Keratinocyte (primary cell): ENCODE measurements at regions not wholly inside any gene's neighbourhood (a gene's known extent, or its start where the extent isn't known, plus 50 kb on each side); places are given as distances from the start of the nearest gene placed in this dataset.

Experiments used
- DNase-seq: peaks from one replicate; pipeline ENCODE4 v3.0.0-alpha.2; 2011; ENCODE audit warnings: low read depth, missing footprints, low spot score
- FAIRE-seq: peaks from 2 replicates; lab custom pipeline; 2011; peaks lifted over from hg19 to GRCh38; lab: Jason Lieb, UNC
- H2AFZ ChIP-seq: 2 replicates; pipeline ENCODE4 v1.6.0; 2012; ENCODE audit warnings: low read length, control low read depth, inconsistent platforms; ENCODE audit not compliant: control insufficient read depth
- H3K27ac ChIP-seq: 2 replicates; pipeline ENCODE4 v1.5.1; 2011; ENCODE audit warnings: low read length; ENCODE audit not compliant: control insufficient read depth, insufficient read depth
- H3K27me3 ChIP-seq: 3 replicates; pipeline ENCODE4 v1.6.0; 2011; ENCODE audit warnings: low read length; ENCODE audit not compliant: control insufficient read depth, insufficient read depth; ENCODE audit errors: extremely low read depth
- H3K36me3 ChIP-seq, 2 experiments: 2 replicates in 1 of 2; 3 replicates in 1 of 2; pipeline ENCODE4 v1.5.1; 2011; ENCODE audit warnings: low read length in 2 of 2, mild to moderate bottlenecking in 1 of 2; ENCODE audit not compliant: control insufficient read depth in 2 of 2, insufficient read depth in 2 of 2; ENCODE audit errors: extremely low read depth in 1 of 2
- H3K4me1 ChIP-seq: 3 replicates; pipeline ENCODE4 v1.5.1; 2011; ENCODE audit warnings: low read length; ENCODE audit not compliant: control insufficient read depth, insufficient read depth; ENCODE audit errors: extremely low read depth
- H3K4me2 ChIP-seq: 3 replicates; pipeline ENCODE4 v1.6.0; 2011; ENCODE audit warnings: low read depth, low read length; ENCODE audit not compliant: control insufficient read depth, insufficient read depth; ENCODE audit errors: extremely low read depth
- H3K4me3 ChIP-seq, 3 experiments: fragments of 200-600 bp in 1 of 3; sonication (generic) in 1 of 3; 2 replicates in 2 of 3; 3 replicates in 1 of 3; pipeline ENCODE4 v1.5.1; 2011 to 2016; ENCODE audit warnings: low read length in 3 of 3, mild to moderate bottlenecking in 3 of 3, control low read depth in 2 of 3, inconsistent platforms in 1 of 3, low read depth in 1 of 3, mixed read lengths in 1 of 3, mixed run types in 1 of 3, moderate library complexity in 1 of 3; ENCODE audit not compliant: control insufficient read depth in 2 of 3, insufficient read depth in 2 of 3; ENCODE audit errors: extremely low read depth in 1 of 3
- H3K79me2 ChIP-seq: 2 replicates; pipeline ENCODE4 v1.6.0; 2012; ENCODE audit warnings: low read length; ENCODE audit not compliant: control insufficient read depth, insufficient read depth
- H3K9ac ChIP-seq: 3 replicates; pipeline ENCODE4 v1.6.0; 2011; ENCODE audit warnings: low read length; ENCODE audit not compliant: control insufficient read depth, insufficient read depth; ENCODE audit errors: extremely low read depth
- H3K9me1 ChIP-seq: 3 replicates; pipeline ENCODE4 v1.6.0; 2011; ENCODE audit warnings: low read length; ENCODE audit not compliant: control insufficient read depth, insufficient read depth; ENCODE audit errors: extremely low read depth
- H3K9me3 ChIP-seq: 2 replicates; pipeline ENCODE4 v1.5.1; 2012; ENCODE audit warnings: low read depth, low read length; ENCODE audit not compliant: control insufficient read depth
- H4K20me1 ChIP-seq: 3 replicates; pipeline ENCODE4 v1.6.0; 2011; ENCODE audit warnings: low read length; ENCODE audit not compliant: control insufficient read depth, insufficient read depth; ENCODE audit errors: extremely low read depth
- EZH2 ChIP-seq: IDR thresholded peaks from one replicate; pipeline ENCODE4 v1.6.1; 2012; ENCODE audit warnings: inconsistent platforms, mild to moderate bottlenecking, low read length, moderate library complexity
- dilution Hi-C: fragments of 300-500 bp; cut with MboI; formaldehyde crosslinking; loops from one replicate; pipeline ENCODE4 v1.7.0; 2020; ENCODE audit warnings: low sequenced_read_pairs; ENCODE audit not compliant: extremely low pct_ligation_motif_present
- TF ChIP-seq, protein P1 (sequence below), 3 experiments: IDR thresholded peaks in 1 of 3; conservative IDR thresholded peaks in 1 of 3; optimal IDR thresholded peaks in 1 of 3; 2 replicates in 2 of 3; 3 replicates in 1 of 3; pipeline versions ENCODE3 to v1.5.1; 2011; ENCODE audit warnings: low read length in 3 of 3, mild to moderate bottlenecking in 3 of 3, moderate library complexity in 2 of 3, control low read depth in 1 of 3, inconsistent platforms in 1 of 3; ENCODE audit not compliant: insufficient read depth in 2 of 3; ENCODE audit errors: extremely low read depth in 1 of 3

DNA sequence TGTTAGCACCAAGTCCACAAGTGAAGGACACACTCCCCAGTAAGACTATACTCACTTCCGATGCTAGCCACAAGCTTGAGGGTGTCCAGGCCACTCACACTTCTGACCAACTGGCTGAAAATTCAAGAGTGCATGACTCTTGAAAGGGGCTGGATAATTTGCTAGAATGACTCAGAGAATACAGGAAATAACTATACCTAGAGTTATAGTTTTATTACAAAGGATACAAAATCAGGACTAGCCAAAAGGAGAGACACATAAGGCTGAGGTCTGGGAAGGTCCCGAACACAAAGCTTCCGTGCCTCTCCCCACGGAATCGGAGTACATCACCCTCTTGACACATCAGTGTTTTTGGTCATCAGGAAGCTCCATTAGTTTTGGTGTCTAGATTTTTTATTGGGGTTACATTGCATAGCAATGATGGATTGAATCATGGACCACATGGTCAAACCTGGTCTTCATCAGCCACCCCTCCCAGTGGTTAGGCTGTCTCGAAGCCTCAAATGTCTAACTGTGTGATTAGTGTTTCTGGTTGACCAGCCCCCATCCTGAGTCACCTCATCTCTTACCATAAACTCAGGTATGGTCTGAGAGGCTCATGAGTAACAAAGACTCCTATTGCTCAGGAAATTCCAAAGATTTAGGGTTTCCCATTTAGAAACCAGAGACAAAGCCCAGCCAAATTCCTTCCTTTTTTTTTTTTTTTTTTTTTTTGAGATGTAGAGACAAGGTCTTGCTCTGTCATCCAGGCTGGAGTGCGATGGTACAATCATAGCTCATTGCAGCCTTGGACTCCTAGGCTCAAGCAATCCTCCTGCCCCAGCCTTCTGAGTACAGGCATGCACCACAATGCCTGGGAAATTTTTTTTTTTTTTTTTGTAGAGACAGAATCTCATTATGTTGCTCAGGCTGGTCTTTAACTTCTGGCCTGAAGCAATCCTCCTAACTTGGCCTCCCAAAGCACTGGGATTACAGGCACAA, 472.0 kb upstream of the TBX3 start:
- no peaks in the 10 kb centered on the region for H3K9me3 ChIP-seq
- TF ChIP-seq EZH2, result no peak
- TF ChIP-seq, protein P1, sequence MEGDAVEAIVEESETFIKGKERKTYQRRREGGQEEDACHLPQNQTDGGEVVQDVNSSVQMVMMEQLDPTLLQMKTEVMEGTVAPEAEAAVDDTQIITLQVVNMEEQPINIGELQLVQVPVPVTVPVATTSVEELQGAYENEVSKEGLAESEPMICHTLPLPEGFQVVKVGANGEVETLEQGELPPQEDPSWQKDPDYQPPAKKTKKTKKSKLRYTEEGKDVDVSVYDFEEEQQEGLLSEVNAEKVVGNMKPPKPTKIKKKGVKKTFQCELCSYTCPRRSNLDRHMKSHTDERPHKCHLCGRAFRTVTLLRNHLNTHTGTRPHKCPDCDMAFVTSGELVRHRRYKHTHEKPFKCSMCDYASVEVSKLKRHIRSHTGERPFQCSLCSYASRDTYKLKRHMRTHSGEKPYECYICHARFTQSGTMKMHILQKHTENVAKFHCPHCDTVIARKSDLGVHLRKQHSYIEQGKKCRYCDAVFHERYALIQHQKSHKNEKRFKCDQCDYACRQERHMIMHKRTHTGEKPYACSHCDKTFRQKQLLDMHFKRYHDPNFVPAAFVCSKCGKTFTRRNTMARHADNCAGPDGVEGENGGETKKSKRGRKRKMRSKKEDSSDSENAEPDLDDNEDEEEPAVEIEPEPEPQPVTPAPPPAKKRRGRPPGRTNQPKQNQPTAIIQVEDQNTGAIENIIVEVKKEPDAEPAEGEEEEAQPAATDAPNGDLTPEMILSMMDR (optimal IDR thresholded peaks at IDR 0.05 in 1 of 3, IDR thresholded peaks at IDR 0.05 in 1 of 3, conservative IDR thresholded peaks at IDR 0.05 in 1 of 3; ENCODE audit: extremely low read depth in 1 of 3, insufficient read depth in 2 of 3, low read length in 3 of 3), result peak in 1 of 3 experiments; percentile 11
- dilution Hi-C loops, result no loop called here
- FAIRE-seq (peak; percentile 93), DNase-seq (peak; percentile 99)
- no peaks in the 10 kb centered on the region for H3K27me3 ChIP-seq
- peak overlapping the region; percentile 69 for H2AFZ ChIP-seq
- H3K27ac ChIP-seq, result peak overlapping the region; percentile 91
- peak overlapping the region; percentile 58 for H3K4me2 ChIP-seq
- H3K9ac ChIP-seq, result peak overlapping the region; percentile 52
- H3K79me2 ChIP-seq, result no peaks in the 10 kb centered on the region
- H3K9me1 ChIP-seq, result no peaks in the 10 kb centered on the region
- H3K4me1 ChIP-seq, result peaks cover 30% of the 10 kb centered on the region
- no peaks in the 10 kb centered on the region for H3K36me3 ChIP-seq
- no peak overlapping the region for H3K4me3 ChIP-seq
- H4K20me1 ChIP-seq, result no peaks in the 10 kb centered on the region

DNA sequence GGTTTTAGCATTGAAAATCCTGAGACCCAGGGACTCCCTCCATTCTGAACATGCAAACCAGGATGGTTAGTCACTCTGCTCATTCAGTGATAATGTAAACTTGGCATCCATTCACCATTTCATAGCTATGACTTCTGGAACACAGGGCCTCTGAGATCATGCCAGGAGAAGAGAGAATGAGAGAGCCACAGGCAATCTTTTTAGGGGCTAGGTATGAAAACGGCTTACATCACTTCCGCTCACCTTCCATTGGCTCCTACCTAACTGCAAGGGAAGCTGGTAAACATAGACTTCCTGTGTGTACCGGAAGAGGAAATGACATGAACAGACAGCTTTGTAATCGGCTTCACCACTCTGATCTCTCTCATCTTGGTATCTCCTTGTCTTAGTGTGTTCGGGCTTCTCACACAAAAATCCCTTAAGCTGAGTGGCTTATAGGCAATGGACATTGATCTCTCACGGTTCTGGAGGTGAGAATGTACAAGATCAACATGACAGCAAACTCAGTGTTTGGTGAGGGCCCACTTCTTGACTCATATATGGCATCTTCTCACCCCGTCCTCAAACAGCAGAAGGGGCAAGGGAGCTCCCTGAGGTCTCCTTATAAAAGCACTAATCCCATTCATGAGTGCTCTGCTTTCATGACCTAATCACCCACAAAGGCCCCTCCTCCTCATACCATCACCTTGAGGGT, 465.9 kb upstream of the TBX3 start:
- H3K79me2 ChIP-seq, result no peaks in the 10 kb centered on the region
- H3K9ac ChIP-seq, result no peak overlapping the region
- H3K9me3 ChIP-seq, result peaks cover 4% of the 10 kb centered on the region
- H3K4me1 ChIP-seq, result peaks cover 22% of the 10 kb centered on the region
- H3K4me2 ChIP-seq, result peak overlapping the region; percentile 9
- TF ChIP-seq, protein P1 (optimal IDR thresholded peaks at IDR 0.05 in 1 of 3, IDR thresholded peaks at IDR 0.05 in 1 of 3, conservative IDR thresholded peaks at IDR 0.05 in 1 of 3; ENCODE audit: extremely low read depth in 1 of 3, insufficient read depth in 2 of 3, low read length in 3 of 3), result no peak
- no peak for TF ChIP-seq EZH2
- no peaks in the 10 kb centered on the region for H3K27me3 ChIP-seq
- peak overlapping the region; percentile 58 for H3K27ac ChIP-seq
- peak overlapping the region; percentile 48 for H2AFZ ChIP-seq
- dilution Hi-C loops, result no loop called here
- DNase-seq (peak; percentile 49), FAIRE-seq (peak; percentile 91)
- no peaks in the 10 kb centered on the region for H3K9me1 ChIP-seq
- H4K20me1 ChIP-seq, result no peaks in the 10 kb centered on the region
- no peak overlapping the region for H3K4me3 ChIP-seq
- no peaks in the 10 kb centered on the region for H3K36me3 ChIP-seq
